ENCODE measurements at regions not wholly inside any gene's neighbourhood (a gene's known extent, or its start where the extent isn't known, plus 50 kb on each side); places are given as distances from the start of the nearest gene placed in this dataset.
"Not testable (repeated sequence)": the region's sequence is repeated elsewhere in the genome, so short reads cannot be mapped to it uniquely, and the experiment has no call there.

GRCh38 chr9:18061332-18061731, 412.6 kb upstream of the ADAMTSL1 start:
- H3K9ac ChIP-seq (ENCODE audit: low read length) = no peak overlapping the region
- H3K4me3 ChIP-seq (ENCODE audit: low read depth in 1 of 2, low read length in 2 of 2) = no peak overlapping the region
- no peaks in the 10 kb centered on the region for H3K36me3 ChIP-seq (ENCODE audit: insufficient read depth, low read length)
- no peaks in the 10 kb centered on the region for H3K9me3 ChIP-seq (ENCODE audit: low read length)
- H3K27ac ChIP-seq (ENCODE audit: low read depth, low read length) = no peak overlapping the region
- H3K4me1 ChIP-seq (ENCODE audit: insufficient read depth, low read length) = peaks cover 30% of the 10 kb centered on the region
- no peaks in the 10 kb centered on the region for H3K27me3 ChIP-seq (ENCODE audit: control insufficient read depth in 1 of 2, insufficient read depth in 2 of 2, low read length in 2 of 2)

DNA sequence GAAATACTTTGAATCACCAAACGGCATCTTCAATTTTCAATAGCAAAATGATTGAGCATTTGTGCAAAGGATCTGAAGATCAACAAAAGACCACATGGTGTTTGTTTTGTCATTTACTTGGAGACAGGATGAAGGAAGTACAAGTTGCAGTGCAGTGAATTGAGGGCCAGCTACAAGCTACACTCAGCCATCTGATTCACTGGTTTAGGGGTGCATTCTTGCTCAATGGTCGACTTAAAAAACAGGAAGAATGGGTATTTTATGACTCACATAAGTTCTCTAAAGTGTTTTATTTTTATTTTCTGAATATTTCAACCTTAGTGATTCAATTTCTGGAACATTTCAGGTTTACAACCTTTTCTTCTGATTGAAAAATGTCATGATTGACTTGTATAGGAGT, 412.1 kb upstream of the ADAMTSL1 start:
- Histone ChIP-seq H3K9me3 (ENCODE audit: low read length) (no peaks in the 10 kb centered on the region), H3K9ac (ENCODE audit: low read length) (no peak overlapping the region), H3K4me3 (ENCODE audit: low read depth in 1 of 2, low read length in 2 of 2) (no peak overlapping the region), H3K4me1 (ENCODE audit: insufficient read depth, low read length) (peaks cover 25% of the 10 kb centered on the region), H3K36me3 (ENCODE audit: insufficient read depth, low read length) (no peaks in the 10 kb centered on the region), H3K27ac (ENCODE audit: low read depth, low read length) (no peak overlapping the region), H3K27me3 (ENCODE audit: control insufficient read depth in 1 of 2, insufficient read depth in 2 of 2, low read length in 2 of 2) (no peaks in the 10 kb centered on the region)

- Histone ChIP-seq H3K9ac (ENCODE audit: low read length) (no peak overlapping the region), H3K27me3 (ENCODE audit: control insufficient read depth in 1 of 2, insufficient read depth in 2 of 2, low read length in 2 of 2) (no peaks in the 10 kb centered on the region), H3K4me3 (ENCODE audit: low read depth in 1 of 2, low read length in 2 of 2) (no peak overlapping the region), H3K36me3 (ENCODE audit: insufficient read depth, low read length) (no peaks in the 10 kb centered on the region), H3K27ac (ENCODE audit: low read depth, low read length) (no peak overlapping the region), H3K4me1 (ENCODE audit: insufficient read depth, low read length) (peaks cover 25% of the 10 kb centered on the region), H3K9me3 (ENCODE audit: low read length) (no peaks in the 10 kb centered on the region)
Observed at GRCh38 chr9:18063856-18064390, 410.0 kb upstream of the ADAMTSL1 start.

DNA sequence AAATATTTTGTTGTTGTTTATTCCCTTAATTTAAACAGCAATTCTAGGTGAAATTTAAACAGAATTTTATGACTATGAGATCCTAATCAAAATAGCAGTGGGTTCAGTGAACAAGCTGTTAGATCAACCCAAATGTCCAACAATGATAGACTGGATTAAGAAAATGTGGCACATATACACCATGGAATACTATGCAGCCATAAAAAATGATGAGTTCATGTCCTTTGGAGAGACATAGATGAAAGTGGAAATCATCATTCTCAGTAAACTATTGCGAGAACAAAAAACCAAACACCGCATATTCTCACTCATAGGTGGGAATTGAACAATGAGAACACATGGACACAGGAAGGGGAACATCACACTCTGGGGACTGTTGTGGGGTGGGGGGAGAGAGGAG, 407.3 kb upstream of the ADAMTSL1 start:
- H3K27ac ChIP-seq (ENCODE audit: low read depth, low read length) = not testable (repeated sequence)

DNA sequence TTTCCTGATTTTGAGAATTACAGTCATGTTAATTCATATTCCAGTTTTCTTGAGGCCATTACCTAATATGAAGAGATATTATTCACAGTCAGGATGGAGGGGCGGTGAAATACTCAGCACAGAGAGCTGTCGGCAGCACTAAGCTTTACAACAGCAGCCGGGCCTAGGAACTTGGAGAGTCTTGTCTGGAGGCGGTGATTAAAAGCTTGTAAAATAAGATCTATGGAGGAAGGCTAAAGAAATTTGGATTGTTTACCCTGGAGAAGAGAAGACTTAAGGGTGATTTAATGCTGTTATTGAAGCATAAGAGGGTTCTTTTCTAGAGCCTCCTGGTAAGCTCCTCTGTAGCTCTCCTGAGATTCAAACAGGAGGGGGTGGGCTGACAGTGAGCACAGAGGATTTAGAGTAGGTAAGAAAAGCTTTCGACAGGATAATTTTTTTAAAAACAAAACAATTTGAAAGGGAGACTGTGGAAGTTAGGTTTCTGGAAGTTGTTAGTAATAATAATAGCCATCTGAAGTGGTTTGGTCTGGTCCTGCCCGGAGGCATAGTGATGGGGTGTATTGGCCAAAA, 406.3 kb upstream of the ADAMTSL1 start:
- H3K27me3 ChIP-seq (ENCODE audit: control insufficient read depth in 1 of 2, insufficient read depth in 2 of 2, low read length in 2 of 2) = no peaks in the 10 kb centered on the region
- H3K36me3 ChIP-seq (ENCODE audit: insufficient read depth, low read length) = no peaks in the 10 kb centered on the region
- H3K9me3 ChIP-seq (ENCODE audit: low read length) = no peaks in the 10 kb centered on the region
- peaks cover 13% of the 10 kb centered on the region for H3K4me1 ChIP-seq (ENCODE audit: insufficient read depth, low read length)
- peak overlapping the region; percentile 19 for H3K27ac ChIP-seq (ENCODE audit: low read depth, low read length)
- H3K4me3 ChIP-seq (ENCODE audit: low read depth in 1 of 2, low read length in 2 of 2) = no peak overlapping the region
- H3K9ac ChIP-seq (ENCODE audit: low read length) = no peak overlapping the region

More for the DNA sequence above, 407.3 kb upstream of the ADAMTSL1 start:
- not testable (repeated sequence) for H3K9ac ChIP-seq (ENCODE audit: low read length); H3K9me3 ChIP-seq (ENCODE audit: low read length); H3K27me3 ChIP-seq (ENCODE audit: control insufficient read depth in 1 of 2, insufficient read depth in 2 of 2, low read length in 2 of 2); H3K36me3 ChIP-seq (ENCODE audit: insufficient read depth, low read length); H3K4me3 ChIP-seq (ENCODE audit: low read depth in 1 of 2, low read length in 2 of 2)
- peaks cover 13% of the 10 kb centered on the region for H3K4me1 ChIP-seq (ENCODE audit: insufficient read depth, low read length)

DNA sequence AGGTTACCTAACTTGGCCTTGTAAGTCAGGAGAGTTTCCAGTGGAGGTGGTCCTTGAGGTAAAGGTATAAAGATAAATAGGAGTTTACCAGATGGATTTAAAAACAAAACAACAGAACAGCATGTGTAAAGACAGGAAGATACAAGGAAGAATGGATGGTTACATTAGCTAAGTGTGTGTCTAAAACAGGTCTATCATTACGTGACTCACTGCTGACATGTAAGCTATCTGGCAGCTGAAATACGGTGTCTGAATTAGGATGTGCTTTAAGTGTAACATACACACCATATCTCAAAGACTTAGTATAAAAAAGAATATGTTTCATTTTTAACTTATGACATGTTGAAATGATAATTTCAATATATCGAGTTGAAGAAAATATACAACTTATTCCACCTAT, 405.1 kb upstream of the ADAMTSL1 start:
- no peaks in the 10 kb centered on the region for H3K36me3 ChIP-seq (ENCODE audit: insufficient read depth, low read length)
- H3K4me1 ChIP-seq (ENCODE audit: insufficient read depth, low read length) = peaks cover 7% of the 10 kb centered on the region
- H3K9me3 ChIP-seq (ENCODE audit: low read length) = no peaks in the 10 kb centered on the region
- no peaks in the 10 kb centered on the region for H3K27me3 ChIP-seq (ENCODE audit: control insufficient read depth in 1 of 2, insufficient read depth in 2 of 2, low read length in 2 of 2)
- peak overlapping the region in 1 of 2 donors; percentile 18 for H3K4me3 ChIP-seq (ENCODE audit: low read depth in 1 of 2, low read length in 2 of 2)
- no peak overlapping the region for H3K9ac ChIP-seq (ENCODE audit: low read length)
- no peak overlapping the region for H3K27ac ChIP-seq (ENCODE audit: low read depth, low read length)

- Histone ChIP-seq H3K9me3 (ENCODE audit: low read length) (no peaks in the 10 kb centered on the region), H3K9ac (ENCODE audit: low read length) (no peak overlapping the region), H3K27me3 (ENCODE audit: control insufficient read depth in 1 of 2, insufficient read depth in 2 of 2, low read length in 2 of 2) (no peaks in the 10 kb centered on the region), H3K4me1 (ENCODE audit: insufficient read depth, low read length) (peaks cover 16% of the 10 kb centered on the region), H3K27ac (ENCODE audit: low read depth, low read length) (no peak overlapping the region), H3K36me3 (ENCODE audit: insufficient read depth, low read length) (no peaks in the 10 kb centered on the region), H3K4me3 (ENCODE audit: low read depth in 1 of 2, low read length in 2 of 2) (no peak overlapping the region)
Observed at GRCh38 chr9:18071651-18072060, 402.3 kb upstream of the ADAMTSL1 start.

GRCh38 chr9:18073002-18073401, 401.0 kb upstream of the ADAMTSL1 start:
- no peaks in the 10 kb centered on the region for H3K27me3 ChIP-seq (ENCODE audit: control insufficient read depth in 1 of 2, insufficient read depth in 2 of 2, low read length in 2 of 2)
- H3K4me1 ChIP-seq (ENCODE audit: insufficient read depth, low read length) = peaks cover 12% of the 10 kb centered on the region
- H3K9ac ChIP-seq (ENCODE audit: low read length) = no peak overlapping the region
- H3K27ac ChIP-seq (ENCODE audit: low read depth, low read length) = peak overlapping the region; percentile 3
- H3K9me3 ChIP-seq (ENCODE audit: low read length) = no peaks in the 10 kb centered on the region
- no peak overlapping the region for H3K4me3 ChIP-seq (ENCODE audit: low read depth in 1 of 2, low read length in 2 of 2)
- no peaks in the 10 kb centered on the region for H3K36me3 ChIP-seq (ENCODE audit: insufficient read depth, low read length)

DNA sequence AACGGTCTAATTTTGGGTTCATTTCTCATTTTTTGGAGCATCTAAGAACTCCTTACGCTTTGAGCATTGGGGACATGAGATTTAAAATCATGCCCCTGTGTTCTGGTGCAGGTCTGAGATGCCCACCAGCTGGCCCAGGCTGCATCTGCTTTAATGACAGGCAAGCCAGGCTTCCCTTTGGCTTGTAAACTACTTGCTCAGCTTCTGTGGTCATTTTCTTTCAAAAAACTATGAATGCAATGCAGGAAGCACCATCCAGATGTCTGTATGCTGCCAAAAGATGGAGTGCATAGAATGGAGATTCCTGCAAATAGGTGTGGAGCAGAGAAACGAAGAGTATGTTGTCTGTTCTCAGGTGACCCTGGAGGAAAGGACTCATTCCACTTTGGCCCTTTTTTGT, 399.9 kb upstream of the ADAMTSL1 start:
- H3K36me3 ChIP-seq (ENCODE audit: insufficient read depth, low read length) = no peaks in the 10 kb centered on the region
- H3K27ac ChIP-seq (ENCODE audit: low read depth, low read length) = no peak overlapping the region

GRCh38 chr9:18075253-18075952, 398.6 kb upstream of the ADAMTSL1 start:
- no peak overlapping the region for H3K27ac ChIP-seq (ENCODE audit: low read depth, low read length)
- no peaks in the 10 kb centered on the region for H3K9me3 ChIP-seq (ENCODE audit: low read length)
- peaks cover 0 to 5% of the 10 kb centered on the region in 2 donors for H3K27me3 ChIP-seq (ENCODE audit: control insufficient read depth in 1 of 2, insufficient read depth in 2 of 2, low read length in 2 of 2)
- H3K4me3 ChIP-seq (ENCODE audit: low read depth in 1 of 2, low read length in 2 of 2) = no peak overlapping the region
- peaks cover 12% of the 10 kb centered on the region for H3K4me1 ChIP-seq (ENCODE audit: insufficient read depth, low read length)
- H3K36me3 ChIP-seq (ENCODE audit: insufficient read depth, low read length) = no peaks in the 10 kb centered on the region
- no peak overlapping the region for H3K9ac ChIP-seq (ENCODE audit: low read length)

More for the DNA sequence above, 399.9 kb upstream of the ADAMTSL1 start:
- Histone ChIP-seq H3K4me1 (ENCODE audit: insufficient read depth, low read length) (peaks cover 12% of the 10 kb centered on the region), H3K4me3 (ENCODE audit: low read depth in 1 of 2, low read length in 2 of 2) (no peak overlapping the region), H3K9ac (ENCODE audit: low read length) (no peak overlapping the region), H3K27me3 (ENCODE audit: control insufficient read depth in 1 of 2, insufficient read depth in 2 of 2, low read length in 2 of 2) (peaks cover 0 to 5% of the 10 kb centered on the region in 2 donors), H3K9me3 (ENCODE audit: low read length) (no peaks in the 10 kb centered on the region)

GRCh38 chr9:18077941-18078678, 395.8 kb upstream of the ADAMTSL1 start:
- no peaks in the 10 kb centered on the region for H3K36me3 ChIP-seq (ENCODE audit: insufficient read depth, low read length)
- no peak overlapping the region for H3K27ac ChIP-seq (ENCODE audit: low read depth, low read length)
- H3K4me3 ChIP-seq (ENCODE audit: low read depth in 1 of 2, low read length in 2 of 2) = no peak overlapping the region
- H3K9ac ChIP-seq (ENCODE audit: low read length) = no peak overlapping the region
- peaks cover 12% of the 10 kb centered on the region for H3K4me1 ChIP-seq (ENCODE audit: insufficient read depth, low read length)
- H3K27me3 ChIP-seq (ENCODE audit: control insufficient read depth in 1 of 2, insufficient read depth in 2 of 2, low read length in 2 of 2) = peaks cover 0 to 5% of the 10 kb centered on the region in 2 donors
- no peaks in the 10 kb centered on the region for H3K9me3 ChIP-seq (ENCODE audit: low read length)

Measured in muscle layer of colon (tissue), 2 donors.